ENCODE measurements at regions not wholly inside any gene's neighbourhood (a gene's known extent, or its start where the extent isn't known, plus 50 kb on each side); places are given as distances from the start of the nearest gene placed in this dataset.

GRCh38 chr1:80837066-80837465 lies 963.7 kb upstream of the ADGRL2 start:
- TF ChIP-seq CTCF (IDR thresholded peaks at IDR 0.05 in 4 of 5, conservative IDR thresholded peaks at IDR 0.05 in 1 of 5) (no peak), POLR2A (IDR thresholded peaks at IDR 0.05) (no peak)
